ENCODE measurements at regions not wholly inside any gene's neighbourhood (a gene's known extent, or its start where the extent isn't known, plus 50 kb on each side); places are given as distances from the start of the nearest gene placed in this dataset.

- DNase-seq (ENCODE audit: low spot score): no peak
- no peak for TF ChIP-seq CTCF (IDR thresholded peaks at IDR 0.05; ENCODE audit: borderline replicate concordance, control extremely low read depth, extremely low read depth, insufficient read depth, missing control alignments)
- in situ Hi-C loops (cut with MboI; ENCODE audit: low sequenced_read_pairs, unreplicated experiment): no loop called here
Measured at GRCh38 chr2:71830497-71831192, 317.0 kb downstream of the CYP26B1 start.

- in situ Hi-C loops (cut with MboI; ENCODE audit: low sequenced_read_pairs, unreplicated experiment): no loop called here
- no peak for DNase-seq (ENCODE audit: low spot score)
Measured at GRCh38 chr2:71829008-71829407, 318.7 kb downstream of the CYP26B1 start.

GRCh38 chr2:71827973-71828372 is 319.7 kb downstream of the CYP26B1 start:
- in situ Hi-C loops (cut with MboI; ENCODE audit: low sequenced_read_pairs, unreplicated experiment): no loop called here
- no peak for TF ChIP-seq CTCF (IDR thresholded peaks at IDR 0.05; ENCODE audit: borderline replicate concordance, control extremely low read depth, extremely low read depth, insufficient read depth, missing control alignments)
- DNase-seq (ENCODE audit: low spot score): no peak

More at GRCh38 chr2:71829008-71829407, 318.7 kb downstream of the CYP26B1 start:
- TF ChIP-seq CTCF (IDR thresholded peaks at IDR 0.05; ENCODE audit: borderline replicate concordance, control extremely low read depth, extremely low read depth, insufficient read depth, missing control alignments): no peak

GRCh38 chr2:71827524-71827901 is 320.1 kb downstream of the CYP26B1 start:
- DNase-seq (ENCODE audit: low spot score): no peak
- in situ Hi-C loops (cut with MboI; ENCODE audit: low sequenced_read_pairs, unreplicated experiment): no loop called here
- TF ChIP-seq CTCF (IDR thresholded peaks at IDR 0.05; ENCODE audit: borderline replicate concordance, control extremely low read depth, extremely low read depth, insufficient read depth, missing control alignments): no peak

GRCh38 chr2:71826826-71827523 is 320.7 kb downstream of the CYP26B1 start:
- no peak for TF ChIP-seq CTCF (IDR thresholded peaks at IDR 0.05; ENCODE audit: borderline replicate concordance, control extremely low read depth, extremely low read depth, insufficient read depth, missing control alignments)
- no peak for DNase-seq (ENCODE audit: low spot score)
- in situ Hi-C loops (cut with MboI; ENCODE audit: low sequenced_read_pairs, unreplicated experiment): no loop called here

- no peak for TF ChIP-seq CTCF (IDR thresholded peaks at IDR 0.05; ENCODE audit: borderline replicate concordance, control extremely low read depth, extremely low read depth, insufficient read depth, missing control alignments)
- no peak for DNase-seq (ENCODE audit: low spot score)
- in situ Hi-C loops (cut with MboI; ENCODE audit: low sequenced_read_pairs, unreplicated experiment): no loop called here
Measured at GRCh38 chr2:71826299-71826698, 321.4 kb downstream of the CYP26B1 start.

Measured in GM13976 (cell line).